Heart left ventricle (tissue), 16 donors: ENCODE measurements at regions not wholly inside any gene's neighbourhood (a gene's known extent, or its start where the extent isn't known, plus 50 kb on each side); places are given as distances from the start of the nearest gene placed in this dataset.

Experiments
- ATAC-seq, 4 donors: fragments of 200-7000 bp; cut with Tn5 transposase; one replicate each; pipeline ENCODE4 v1.9.1; 2020 to 2022; ENCODE audit warnings: moderate library complexity in 4 of 4, mild to moderate bottlenecking in 3 of 4, moderate number of reproducible peaks in 1 of 4
- DNase-seq, 5 donors: peaks; one replicate each; pipeline ENCODE4 v3.0.0-alpha.2; 2020
- H3K27ac ChIP-seq, 12 donors: fragments of 200-600 bp; sonication (generic) in 4 of 12; one replicate each; pipeline versions ENCODE4 v1.5.0 to v1.8.0; 2016 to 2022; ENCODE audit warnings: mild to moderate bottlenecking in 2 of 12
- H3K27me3 ChIP-seq, 9 donors: fragments of 200-600 bp; sonication (generic) in 2 of 9; one replicate each; pipeline versions ENCODE4 v1.5.1 to v1.8.0; 2016 to 2022; ENCODE audit warnings: mild to moderate bottlenecking in 3 of 9
- H3K36me3 ChIP-seq, 9 donors: fragments of 200-600 bp; sonication (generic) in 2 of 9; one replicate each; pipeline versions ENCODE4 v1.5.0 to v1.8.0; 2018 to 2022; ENCODE audit warnings: mild to moderate bottlenecking in 2 of 9
- H3K4me1 ChIP-seq, 12 donors: fragments of 200-600 bp; sonication (generic) in 4 of 12; one replicate each; pipeline versions ENCODE4 v1.5.0 to v1.8.0; 2016 to 2022; ENCODE audit warnings: mild to moderate bottlenecking in 3 of 12
- H3K4me3 ChIP-seq, 12 donors: fragments of 200-600 bp; sonication (generic) in 4 of 12; one replicate each; pipeline versions ENCODE4 v1.5.0 to v1.8.0; 2017 to 2022; ENCODE audit warnings: mild to moderate bottlenecking in 9 of 12, moderate library complexity in 4 of 12
- H3K9me3 ChIP-seq, 12 donors: fragments of 200-600 bp; sonication (generic) in 4 of 12; one replicate each; pipeline versions ENCODE4 v1.5.0 to v1.8.0; 2016 to 2022; ENCODE audit warnings: mild to moderate bottlenecking in 1 of 12
- POLR2A ChIP-seq, 2 donors: fragments of 450-650 bp; IDR thresholded peaks; one replicate each; pipeline ENCODE4 v1.6.1; 2017; ENCODE audit warnings: antibody characterized with exemption in 2 of 2, mild to moderate bottlenecking in 2 of 2, moderate library complexity in 2 of 2
- WGBS, 4 donors: extraction: QIAGEN DNeasy Blood & Tissue Kit in 2 of 4; methylation state at CpG; one replicate each; pipeline versions ENCODE4 v1.1.5 to v1.1.7; 2013 to 2018; 5-methylcytosine and 5-hydroxymethylcytosine counted together
- intact Hi-C, 10 donors: fragments of 100-400 bp; cut with DNase I; formaldehyde crosslinking; loops; one replicate each; pipeline versions ENCODE4 v1.11.1 to v1.14.2; 2022
- TF ChIP-seq, protein P1 (sequence below), 12 donors: fragments of 200-600 bp; sonication (generic) in 4 of 12; IDR thresholded peaks; one replicate each; pipeline versions ENCODE4 v1.5.0 to v1.8.0; 2018 to 2022; ENCODE audit warnings: antibody characterized with exemption in 12 of 12, mild to moderate bottlenecking in 5 of 12
- donor health status: ischemic (EF 13 %, LVEDD 7.1; RV severe dilation, severe dysfunction).
- donor health status: healthy with polysubstance abuse.
- donor health status: DM: no; HTN: yes; CAD: no.
- donor health status: DM: no; HTN: no; CAD: no.
- donor health status: ischemic (EF 25% LVEDD 6.9; RV normal size, moderate dysfunction).
- donor health status: ischemic (EF 25% LVEDD 5.7; RV mildly dilated, moderate dysfunction).
- donor health status: healthy.
- donor health status: DM: yes; HTN: yes; CAD: no.
- donor health status: ischemic (EF 35%, LVEDD 5.7; RV mildly dilated, moderate dysfunction).
- donor health status: nonischemic (EF 11% LVEDD 7.7; RV severe dilation, severe dysfunction).
- donor health status: DM: yes; HTN: yes; CAD: no.
- donor health status: PGD.
- donor health status: ischemic (EF 29% LVEDD 5.4; RV normal size, mild dysfunction).
- donor health status: nonischemic (EF 23%, LVEDD 6.1; RV moderate dilation, normal function).

DNA sequence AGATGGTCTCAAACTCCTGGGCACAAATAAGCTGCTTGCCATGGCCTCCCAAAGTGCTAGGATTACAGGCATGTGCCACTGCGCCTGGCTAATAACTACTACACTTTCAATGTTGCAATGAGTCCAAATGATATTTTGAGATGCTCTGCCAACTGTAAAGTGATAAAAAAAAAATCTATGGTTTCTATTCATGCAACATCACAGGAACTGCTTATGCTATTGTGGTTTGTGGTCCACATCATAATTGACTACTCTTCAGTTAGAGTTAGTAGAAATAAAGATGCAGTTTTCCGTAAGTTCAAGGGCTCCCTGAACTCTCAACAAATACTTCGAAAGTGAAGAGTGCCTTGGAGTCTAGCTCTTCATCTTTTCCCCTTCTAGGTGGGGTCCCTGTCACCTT lies 239.4 kb downstream of the C12orf75 start:
- WGBS, 4 donors = 83 to 94% (median 90%) methylated on average over 3 of the region's 3 CpGs
- Histone ChIP-seq H3K4me1 (peaks cover 0 to 8% (median 0%) of the 10 kb centered on the region in 12 donors), H3K27me3 (no peaks in the 10 kb centered on the region), H3K9me3 (no peaks in the 10 kb centered on the region), H3K4me3 (no peak overlapping the region), H3K27ac (no peak overlapping the region), H3K36me3 (no peaks in the 10 kb centered on the region)
- DNase-seq = no peak
- ATAC-seq = no peak
- intact Hi-C loops = no loop called here
- TF ChIP-seq POLR2A (IDR thresholded peaks at IDR 0.05) = no peak
- TF ChIP-seq, protein P1, sequence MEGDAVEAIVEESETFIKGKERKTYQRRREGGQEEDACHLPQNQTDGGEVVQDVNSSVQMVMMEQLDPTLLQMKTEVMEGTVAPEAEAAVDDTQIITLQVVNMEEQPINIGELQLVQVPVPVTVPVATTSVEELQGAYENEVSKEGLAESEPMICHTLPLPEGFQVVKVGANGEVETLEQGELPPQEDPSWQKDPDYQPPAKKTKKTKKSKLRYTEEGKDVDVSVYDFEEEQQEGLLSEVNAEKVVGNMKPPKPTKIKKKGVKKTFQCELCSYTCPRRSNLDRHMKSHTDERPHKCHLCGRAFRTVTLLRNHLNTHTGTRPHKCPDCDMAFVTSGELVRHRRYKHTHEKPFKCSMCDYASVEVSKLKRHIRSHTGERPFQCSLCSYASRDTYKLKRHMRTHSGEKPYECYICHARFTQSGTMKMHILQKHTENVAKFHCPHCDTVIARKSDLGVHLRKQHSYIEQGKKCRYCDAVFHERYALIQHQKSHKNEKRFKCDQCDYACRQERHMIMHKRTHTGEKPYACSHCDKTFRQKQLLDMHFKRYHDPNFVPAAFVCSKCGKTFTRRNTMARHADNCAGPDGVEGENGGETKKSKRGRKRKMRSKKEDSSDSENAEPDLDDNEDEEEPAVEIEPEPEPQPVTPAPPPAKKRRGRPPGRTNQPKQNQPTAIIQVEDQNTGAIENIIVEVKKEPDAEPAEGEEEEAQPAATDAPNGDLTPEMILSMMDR (IDR thresholded peaks at IDR 0.05) = no peak

DNA sequence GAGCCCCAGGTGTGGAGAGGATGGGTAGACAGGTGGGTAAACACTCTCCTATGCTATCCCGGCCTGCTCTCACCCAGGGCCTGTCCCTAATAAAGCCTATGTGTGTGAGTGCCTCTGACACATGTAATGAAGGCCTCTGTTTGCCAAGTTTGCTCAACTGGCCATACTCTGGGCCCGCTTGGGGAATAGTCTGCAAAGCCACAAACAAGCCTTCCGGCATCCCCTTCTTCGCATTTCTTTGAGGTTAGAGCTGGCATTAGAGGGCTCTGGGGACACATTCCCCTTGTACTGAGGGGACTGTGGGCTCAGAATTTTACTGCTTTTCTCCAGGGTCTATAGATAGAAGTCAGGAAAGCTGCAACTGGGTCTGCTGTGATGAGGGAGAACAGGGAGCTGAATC lies 240.5 kb downstream of the C12orf75 start:
- TF ChIP-seq POLR2A (IDR thresholded peaks at IDR 0.05) = no peak
- TF ChIP-seq, protein P1 (IDR thresholded peaks at IDR 0.05) = no peak
- Histone ChIP-seq H3K36me3 (no peaks in the 10 kb centered on the region), H3K4me3 (no peak overlapping the region), H3K27me3 (no peaks in the 10 kb centered on the region), H3K27ac (no peak overlapping the region), H3K9me3 (no peaks in the 10 kb centered on the region), H3K4me1 (peaks cover 0 to 9% (median 0%) of the 10 kb centered on the region in 12 donors)
- peak in 1 of 4 donors; percentile 18 for ATAC-seq
- 85 to 98% (median 94%) methylated on average over 3 to 4 of the region's 4 CpGs for WGBS, 4 donors
- intact Hi-C loops = no loop called here
- DNase-seq = no peak

GRCh38 chr12:105573574-105573973 lies 243.1 kb downstream of the C12orf75 start:
- TF ChIP-seq, protein P1 (IDR thresholded peaks at IDR 0.05) = no peak
- TF ChIP-seq POLR2A (IDR thresholded peaks at IDR 0.05) = no peak
- no peak for DNase-seq
- no peaks in the 10 kb centered on the region for H3K9me3 ChIP-seq
- no peak for ATAC-seq
- 51 to 64% (median 54%) methylated on average over 3 of the region's 3 CpGs for WGBS, 4 donors
- no peak overlapping the region for H3K4me3 ChIP-seq
- no peaks in the 10 kb centered on the region for H3K27me3 ChIP-seq
- intact Hi-C loops = no loop called here
- no peak overlapping the region for H3K27ac ChIP-seq
- no peaks in the 10 kb centered on the region for H3K36me3 ChIP-seq
- H3K4me1 ChIP-seq = peaks cover 0 to 9% (median 0%) of the 10 kb centered on the region in 12 donors

DNA sequence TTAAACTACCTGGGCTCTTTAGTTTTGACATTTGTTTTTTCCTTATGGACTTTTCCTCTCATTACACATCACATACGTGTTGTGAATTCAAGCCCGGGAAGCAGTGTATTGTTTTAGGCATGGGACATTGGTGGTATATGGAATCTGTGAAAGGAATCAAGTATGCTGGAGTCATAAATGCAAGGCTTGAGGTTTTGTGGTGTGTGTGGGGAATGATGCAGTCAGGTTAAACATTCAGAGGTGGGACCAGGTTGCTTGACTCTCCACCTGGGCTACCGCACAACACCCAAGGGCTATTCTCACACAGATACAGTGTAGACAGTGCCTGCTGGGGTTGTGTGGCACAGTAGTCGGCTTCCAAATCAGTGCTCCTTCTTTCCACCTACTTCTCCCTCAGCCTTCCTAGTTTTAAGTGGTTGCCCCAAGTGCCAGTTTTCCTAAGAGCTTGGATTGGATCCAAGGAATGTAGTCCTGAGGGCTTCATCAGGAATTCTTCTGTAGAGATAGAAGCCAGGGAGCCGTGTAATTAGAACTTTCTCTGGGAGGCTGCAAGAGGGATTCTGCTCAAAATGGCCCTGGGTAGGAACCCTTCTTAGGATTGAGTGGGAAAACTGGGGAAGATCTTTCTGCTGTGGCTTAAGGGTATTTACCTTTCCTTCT lies 243.7 kb downstream of the C12orf75 start:
- Histone ChIP-seq H3K4me1 (peaks cover 0 to 9% (median 0%) of the 10 kb centered on the region in 12 donors), H3K27me3 (no peaks in the 10 kb centered on the region), H3K27ac (no peak overlapping the region), H3K4me3 (no peak overlapping the region), H3K36me3 (no peaks in the 10 kb centered on the region), H3K9me3 (no peaks in the 10 kb centered on the region)
- intact Hi-C loops = no loop called here
- no peak for DNase-seq
- TF ChIP-seq, protein P1 (IDR thresholded peaks at IDR 0.05) = no peak
- no peak for TF ChIP-seq POLR2A (IDR thresholded peaks at IDR 0.05)
- ATAC-seq = no peak
- 69 to 78% (median 72%) methylated on average over 5 of the region's 5 CpGs for WGBS, 4 donors
